ENCODE measurements at regions not wholly inside any gene's neighbourhood (a gene's known extent, or its start where the extent isn't known, plus 50 kb on each side); places are given as distances from the start of the nearest gene placed in this dataset.

GRCh38 chr18:24930971-24931370 lies 421.0 kb downstream of the ZNF521 start:
- no peaks in the 10 kb centered on the region for H3K36me3 ChIP-seq (ENCODE audit: control insufficient read depth in 4 of 4, insufficient read depth in 3 of 4, low read depth in 1 of 4, low read length in 3 of 4)
- H3K27ac ChIP-seq (ENCODE audit: low read depth in 1 of 2, low read length in 2 of 2), result no peak overlapping the region
- TF ChIP-seq FOXA1 (IDR thresholded peaks at IDR 0.05), result no peak
- TF ChIP-seq, protein P1, sequence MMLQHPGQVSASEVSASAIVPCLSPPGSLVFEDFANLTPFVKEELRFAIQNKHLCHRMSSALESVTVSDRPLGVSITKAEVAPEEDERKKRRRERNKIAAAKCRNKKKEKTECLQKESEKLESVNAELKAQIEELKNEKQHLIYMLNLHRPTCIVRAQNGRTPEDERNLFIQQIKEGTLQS (IDR thresholded peaks at IDR 0.05), result no peak
- no peak for TF ChIP-seq EGR1 (IDR thresholded peaks at IDR 0.05; ENCODE audit: low read depth in 2 of 2)
- no peak for TF ChIP-seq RAD21 (IDR thresholded peaks at IDR 0.05)
- TF ChIP-seq GABPA (IDR thresholded peaks at IDR 0.05 in 1 of 2, conservative IDR thresholded peaks at IDR 0.05 in 1 of 2), result no peak
- no peak for TF ChIP-seq FOXA2 (IDR thresholded peaks at IDR 0.05)
- TF ChIP-seq YY1 (IDR thresholded peaks at IDR 0.05), result no peak
- no peak for TF ChIP-seq JUND (IDR thresholded peaks at IDR 0.05)
- WGBS, result 21% methylated on average over 6 of the region's 6 CpGs
- no peaks in the 10 kb centered on the region for H3K9me3 ChIP-seq (ENCODE audit: control insufficient read depth in 4 of 4, low read length in 3 of 4)
- H3K9ac ChIP-seq (ENCODE audit: low read depth in 1 of 2, low read length in 2 of 2), result no peak overlapping the region
- H3K4me1 ChIP-seq (ENCODE audit: control insufficient read depth in 4 of 4, insufficient read depth in 4 of 4, low read length in 3 of 4), result no peaks in the 10 kb centered on the region
- peaks cover 0 to 7% (median 0%) of the 10 kb centered on the region in 4 donors for H3K27me3 ChIP-seq (ENCODE audit: control insufficient read depth in 4 of 4, insufficient read depth in 4 of 4, low read length in 3 of 4)
- no peak for DNase-seq (ENCODE audit: low spot score)
- H3K4me3 ChIP-seq (ENCODE audit: low read depth in 1 of 3, low read length in 3 of 3), result no peak overlapping the region

DNA sequence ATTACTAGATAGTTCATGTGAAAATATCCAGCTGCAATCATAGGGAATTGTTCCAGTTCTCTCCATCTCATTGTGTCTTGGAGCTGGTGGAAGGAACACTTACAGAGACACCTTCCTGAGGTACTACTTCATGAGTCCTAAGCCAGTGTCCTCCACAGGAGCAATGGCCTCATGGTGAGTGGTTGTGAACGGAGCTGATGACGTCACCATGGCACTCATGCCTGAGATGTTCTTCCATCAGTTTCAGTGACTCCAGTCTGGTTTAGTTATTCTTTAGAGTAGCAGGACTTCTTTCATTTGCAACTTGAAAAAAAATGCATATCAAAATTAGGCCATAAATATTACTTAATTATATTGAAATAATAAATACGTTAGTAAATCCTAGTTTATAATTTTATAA lies 418.6 kb downstream of the ZNF521 start:
- Histone ChIP-seq H3K4me3 (ENCODE audit: low read depth in 1 of 3, low read length in 3 of 3) (no peak overlapping the region), H3K4me1 (ENCODE audit: control insufficient read depth in 4 of 4, insufficient read depth in 4 of 4, low read length in 3 of 4) (no peaks in the 10 kb centered on the region), H3K9me3 (ENCODE audit: control insufficient read depth in 4 of 4, low read length in 3 of 4) (no peaks in the 10 kb centered on the region), H3K27me3 (ENCODE audit: control insufficient read depth in 4 of 4, insufficient read depth in 4 of 4, low read length in 3 of 4) (peaks cover 0 to 7% (median 0%) of the 10 kb centered on the region in 4 donors), H3K36me3 (ENCODE audit: control insufficient read depth in 4 of 4, insufficient read depth in 3 of 4, low read depth in 1 of 4, low read length in 3 of 4) (no peaks in the 10 kb centered on the region), H3K27ac (ENCODE audit: low read depth in 1 of 2, low read length in 2 of 2) (no peak overlapping the region), H3K9ac (ENCODE audit: low read depth in 1 of 2, low read length in 2 of 2) (no peak overlapping the region)
- WGBS, result 82% methylated on average over 3 of the region's 3 CpGs
- no peak for TF ChIP-seq TAF1 (conservative IDR thresholded peaks at IDR 0.05)
- TF ChIP-seq EGR1 (IDR thresholded peaks at IDR 0.05; ENCODE audit: low read depth in 2 of 2), result no peak
- TF ChIP-seq RAD21 (IDR thresholded peaks at IDR 0.05), result no peak
- TF ChIP-seq HNF4A (conservative IDR thresholded peaks at IDR 0.05), result no peak
- no peak for DNase-seq (ENCODE audit: low spot score)

DNA sequence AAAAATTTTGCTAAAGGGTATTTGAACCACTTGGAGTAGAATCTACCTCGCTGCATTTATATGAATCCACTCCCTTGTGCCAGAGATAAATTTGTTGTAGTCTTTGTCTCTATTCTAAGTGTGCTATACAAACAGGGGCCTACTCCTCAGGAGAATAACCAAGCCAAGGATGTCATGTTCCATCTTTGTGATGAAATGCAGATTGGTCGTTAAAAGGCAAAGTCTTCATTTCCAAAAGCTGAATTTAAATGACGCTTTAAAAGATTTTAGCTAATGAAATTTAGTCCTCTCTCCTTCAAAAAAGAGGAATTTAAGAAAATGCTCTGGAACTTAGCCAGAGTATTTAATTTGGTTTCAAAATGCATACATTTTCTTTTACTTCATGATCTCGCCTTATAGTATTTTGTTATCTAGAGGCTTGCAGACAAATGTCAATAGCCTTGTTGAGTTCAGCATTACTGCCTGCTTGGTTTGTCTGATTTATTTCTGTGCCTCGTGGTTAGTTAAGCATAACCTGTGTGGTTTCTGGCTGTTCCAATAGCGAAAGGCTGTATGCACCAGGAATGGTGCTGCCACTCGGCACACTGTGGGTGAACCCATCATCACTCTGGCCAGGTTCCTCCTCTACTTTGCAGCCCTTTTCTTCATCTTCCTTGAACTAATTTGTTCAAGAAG lies 417.6 kb downstream of the ZNF521 start:
- H3K9me3 ChIP-seq (ENCODE audit: control insufficient read depth in 4 of 4, low read length in 3 of 4), result no peaks in the 10 kb centered on the region
- 83% methylated on average over 7 of the region's 7 CpGs for WGBS
- H3K9ac ChIP-seq (ENCODE audit: low read depth in 1 of 2, low read length in 2 of 2), result no peak overlapping the region
- no peak overlapping the region for H3K4me3 ChIP-seq (ENCODE audit: low read depth in 1 of 3, low read length in 3 of 3)
- H3K27me3 ChIP-seq (ENCODE audit: control insufficient read depth in 4 of 4, insufficient read depth in 4 of 4, low read length in 3 of 4), result peaks cover 0 to 7% (median 0%) of the 10 kb centered on the region in 4 donors
- TF ChIP-seq HNF4A (conservative IDR thresholded peaks at IDR 0.05), result no peak
- no peak for TF ChIP-seq HNF4G (IDR thresholded peaks at IDR 0.05)
- no peak for TF ChIP-seq YY1 (IDR thresholded peaks at IDR 0.05)
- no peak overlapping the region for H3K27ac ChIP-seq (ENCODE audit: low read depth in 1 of 2, low read length in 2 of 2)
- no peaks in the 10 kb centered on the region for H3K4me1 ChIP-seq (ENCODE audit: control insufficient read depth in 4 of 4, insufficient read depth in 4 of 4, low read length in 3 of 4)
- no peaks in the 10 kb centered on the region for H3K36me3 ChIP-seq (ENCODE audit: control insufficient read depth in 4 of 4, insufficient read depth in 3 of 4, low read depth in 1 of 4, low read length in 3 of 4)
- no peak for DNase-seq (ENCODE audit: low spot score)

DNA sequence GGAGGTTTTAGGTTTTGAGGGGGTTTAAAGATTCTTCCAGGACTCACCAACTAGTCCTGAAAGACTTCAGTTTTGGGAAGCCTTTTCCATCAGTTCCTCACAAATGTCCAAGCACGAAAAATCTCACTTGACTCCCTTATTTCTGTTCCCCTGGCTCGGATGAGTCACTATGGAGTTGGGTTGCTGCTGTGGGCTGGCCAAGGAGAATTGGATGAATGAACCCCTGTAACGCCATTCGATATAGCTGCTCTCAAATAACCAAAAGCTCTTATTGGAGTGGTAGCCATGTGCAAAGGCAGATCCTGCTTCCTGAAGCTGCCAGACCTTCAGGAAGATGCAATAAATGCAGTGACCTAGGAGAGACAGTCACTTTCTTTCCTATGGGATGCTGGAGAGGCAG lies 417.0 kb downstream of the ZNF521 start:
- Histone ChIP-seq H3K4me1 (ENCODE audit: control insufficient read depth in 4 of 4, insufficient read depth in 4 of 4, low read length in 3 of 4) (no peaks in the 10 kb centered on the region), H3K36me3 (ENCODE audit: control insufficient read depth in 4 of 4, insufficient read depth in 3 of 4, low read depth in 1 of 4, low read length in 3 of 4) (no peaks in the 10 kb centered on the region), H3K9ac (ENCODE audit: low read depth in 1 of 2, low read length in 2 of 2) (no peak overlapping the region), H3K4me3 (ENCODE audit: low read depth in 1 of 3, low read length in 3 of 3) (no peak overlapping the region), H3K27ac (ENCODE audit: low read depth in 1 of 2, low read length in 2 of 2) (no peak overlapping the region), H3K27me3 (ENCODE audit: control insufficient read depth in 4 of 4, insufficient read depth in 4 of 4, low read length in 3 of 4) (peaks cover 0 to 3% (median 0%) of the 10 kb centered on the region in 4 donors), H3K9me3 (ENCODE audit: control insufficient read depth in 4 of 4, low read length in 3 of 4) (no peaks in the 10 kb centered on the region)
- no peak for DNase-seq (ENCODE audit: low spot score)
- WGBS, result 73% methylated on average over 4 of the region's 4 CpGs
- TF ChIP-seq JUND (IDR thresholded peaks at IDR 0.05), result no peak
- TF ChIP-seq RAD21 (IDR thresholded peaks at IDR 0.05), result no peak
- TF ChIP-seq CTCF (IDR thresholded peaks at IDR 0.05; ENCODE audit: low read depth, low read length, missing input control), result no peak
- TF ChIP-seq SP1 (IDR thresholded peaks at IDR 0.05), result no peak
- no peak for TF ChIP-seq HNF4A (conservative IDR thresholded peaks at IDR 0.05)
- no peak for TF ChIP-seq ZBTB33 (IDR thresholded peaks at IDR 0.05)
- TF ChIP-seq, protein P1 (IDR thresholded peaks at IDR 0.05), result no peak
- no peak for TF ChIP-seq YY1 (IDR thresholded peaks at IDR 0.05)
- TF ChIP-seq REST (IDR thresholded peaks at IDR 0.05), result no peak
- TF ChIP-seq TAF1 (conservative IDR thresholded peaks at IDR 0.05), result no peak

Measured in liver (tissue), 8 donors.